ENCODE measurements at regions not wholly inside any gene's neighbourhood (a gene's known extent, or its start where the extent isn't known, plus 50 kb on each side); places are given as distances from the start of the nearest gene placed in this dataset.
A peak's percentile ranks its signal among the peaks of the same experiment; 100 is the strongest.
"Not testable (repeated sequence)": the region's sequence is repeated elsewhere in the genome, so short reads cannot be mapped to it uniquely, and the experiment has no call there.

DNA sequence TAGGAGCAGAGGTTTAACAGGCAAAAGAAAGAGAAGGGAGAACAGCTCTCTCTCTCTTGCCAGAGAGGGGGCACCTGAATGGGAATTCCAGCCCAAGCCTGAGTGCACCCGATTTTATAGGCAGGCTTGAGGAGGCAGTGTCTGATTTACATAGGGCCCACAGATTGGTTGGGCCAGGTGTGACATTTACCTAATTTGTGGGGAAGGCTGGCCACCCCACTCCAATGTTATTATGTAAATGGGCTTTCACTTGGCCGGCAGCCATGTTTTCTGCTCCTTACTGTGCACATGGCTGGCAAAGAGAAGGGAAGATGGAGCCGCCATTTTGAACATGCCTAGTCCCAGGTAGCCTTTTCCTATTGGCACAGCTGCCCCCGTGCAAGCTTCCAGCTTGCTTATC lies 735.5 kb upstream of the AUTS2 start:
- H3K4me3 ChIP-seq = no peak overlapping the region
- H3K36me3 ChIP-seq = no peaks in the 10 kb centered on the region
- DNase-seq = no peak
- no peaks in the 10 kb centered on the region for H3K27me3 ChIP-seq
- no peaks in the 10 kb centered on the region for H3K9me3 ChIP-seq

DNA sequence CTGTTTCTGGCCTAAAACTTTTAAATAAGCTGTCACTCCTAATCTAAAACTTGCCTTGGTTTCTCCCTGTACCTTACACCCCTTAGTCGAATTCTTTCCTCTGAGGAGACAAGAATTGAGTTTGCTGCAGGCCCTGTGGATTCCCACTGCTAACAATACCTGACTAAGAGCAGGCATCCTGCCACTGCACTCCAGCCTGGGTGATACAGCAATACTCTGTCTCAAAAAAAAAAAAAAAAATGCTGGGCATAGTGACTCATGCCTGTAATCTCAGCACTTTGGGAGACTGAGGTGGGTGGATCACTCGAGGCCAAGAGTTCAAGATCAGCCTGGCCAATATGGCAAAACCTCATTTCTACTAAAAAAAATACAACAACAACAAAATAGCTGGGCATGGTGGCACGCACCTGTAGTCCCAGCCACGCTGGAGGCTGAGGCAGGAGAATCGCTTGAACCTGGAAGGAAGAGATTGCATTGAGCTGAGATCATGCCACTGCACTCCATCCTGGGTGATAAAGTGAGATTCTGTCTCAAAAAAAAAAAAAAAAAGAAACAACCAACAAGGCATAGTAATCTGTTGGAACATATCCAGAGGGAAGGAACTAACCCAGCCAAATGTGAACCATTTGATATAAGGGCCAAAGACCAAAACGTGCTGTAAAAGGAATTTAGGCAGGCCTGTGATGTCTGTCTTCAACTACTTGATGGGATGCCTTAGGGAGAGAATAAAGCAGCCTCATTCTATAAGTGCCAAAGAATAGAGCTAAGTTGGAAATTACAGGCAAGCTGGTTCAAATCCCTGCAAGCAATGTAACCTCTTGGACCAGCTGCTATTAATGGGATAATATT lies 732.7 kb upstream of the AUTS2 start:
- peak; percentile 69 for DNase-seq
- H3K9me3 ChIP-seq = no peaks in the 10 kb centered on the region

DNA sequence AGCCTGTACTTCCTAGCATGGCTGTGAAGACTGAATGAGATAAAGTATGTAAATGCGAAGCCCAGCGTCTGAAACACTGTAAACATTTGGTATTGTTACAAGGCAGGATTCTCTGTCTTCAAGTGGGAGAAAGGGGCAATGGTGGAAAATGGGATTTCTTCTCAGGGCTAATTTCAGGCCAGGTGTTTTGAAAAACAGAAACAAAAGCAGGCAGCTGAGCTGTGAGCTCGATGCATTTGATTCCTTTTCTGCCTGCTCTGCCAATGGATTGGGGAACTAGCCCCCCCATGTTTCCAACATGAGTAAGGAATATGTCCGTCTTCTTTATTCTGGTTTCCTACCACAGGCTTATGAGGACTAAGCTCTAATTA lies 732.1 kb upstream of the AUTS2 start:
- H3K27me3 ChIP-seq = no peaks in the 10 kb centered on the region
- no peaks in the 10 kb centered on the region for H3K36me3 ChIP-seq
- no peak for DNase-seq
- no peaks in the 10 kb centered on the region for H3K9me3 ChIP-seq
- no peak overlapping the region for H3K4me3 ChIP-seq

More for the DNA sequence above, 732.7 kb upstream of the AUTS2 start:
- no peak overlapping the region for H3K4me3 ChIP-seq
- H3K36me3 ChIP-seq = no peaks in the 10 kb centered on the region
- H3K27me3 ChIP-seq = no peaks in the 10 kb centered on the region

DNA sequence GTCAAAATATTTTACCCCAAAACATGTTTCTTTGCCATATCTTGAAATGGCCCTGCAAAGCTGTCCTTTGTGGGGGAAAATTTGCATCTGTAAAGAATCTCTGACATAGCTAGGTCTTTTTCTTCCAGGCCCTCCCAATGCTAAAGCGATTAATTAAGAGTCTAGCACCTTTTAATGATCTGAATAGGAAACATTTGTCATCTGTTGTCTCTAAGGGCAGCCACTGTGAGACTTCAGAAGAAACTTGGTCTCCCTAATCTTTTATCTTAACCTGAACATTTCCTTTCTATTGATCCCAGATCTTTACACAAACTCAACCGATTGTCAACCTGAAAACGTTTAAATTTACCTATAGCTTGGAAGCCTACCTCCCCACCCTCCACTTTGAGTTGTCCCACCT lies 731.6 kb upstream of the AUTS2 start:
- DNase-seq, H3K4me3 ChIP-seq, H3K27me3 ChIP-seq, H3K9me3 ChIP-seq, H3K36me3 ChIP-seq: not testable (repeated sequence)

DNA sequence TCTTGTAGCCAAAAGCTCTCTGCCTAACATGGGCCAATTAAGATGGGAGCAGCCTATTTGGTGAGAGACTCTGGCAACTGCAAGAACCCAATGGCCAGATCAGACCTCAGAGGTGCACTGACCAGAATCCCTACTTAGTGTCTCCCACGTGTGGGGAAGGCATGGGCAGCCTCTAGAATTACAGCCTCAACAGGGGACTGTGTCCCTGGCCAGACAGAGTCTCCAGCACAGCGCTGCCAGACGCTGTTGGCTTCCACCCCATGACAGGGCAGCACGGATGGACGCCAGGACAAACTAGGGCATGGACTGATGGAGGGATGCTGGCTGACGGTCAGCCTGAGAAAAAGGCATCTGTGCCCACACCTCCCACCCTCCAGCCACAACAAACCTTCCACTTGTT lies 729.3 kb upstream of the AUTS2 start:
- Histone ChIP-seq H3K36me3 (no peaks in the 10 kb centered on the region), H3K4me3 (no peak overlapping the region), H3K27me3 (no peaks in the 10 kb centered on the region), H3K9me3 (no peaks in the 10 kb centered on the region)
- no peak for DNase-seq

DNA sequence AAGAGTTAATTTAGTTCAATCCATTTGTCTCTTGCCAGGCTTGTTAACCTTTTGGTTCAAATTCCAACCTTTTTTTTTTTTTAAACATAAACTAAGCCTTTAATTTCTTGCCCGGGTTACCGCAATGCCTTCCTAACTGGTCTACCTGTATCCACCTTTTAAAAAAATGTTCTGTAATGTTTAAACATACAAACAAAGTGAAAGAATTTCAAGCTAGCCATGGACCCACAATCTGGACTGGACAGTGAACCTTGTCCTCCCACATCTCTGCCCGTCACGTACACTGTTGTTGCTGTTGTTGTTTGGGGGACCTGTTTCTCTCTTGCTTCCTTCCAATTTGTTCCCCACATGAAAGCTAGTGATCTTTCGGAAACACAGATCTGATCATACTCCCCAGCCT lies 724.7 kb upstream of the AUTS2 start:
- no peaks in the 10 kb centered on the region for H3K27me3 ChIP-seq
- H3K36me3 ChIP-seq = no peaks in the 10 kb centered on the region
- no peak for DNase-seq
- no peaks in the 10 kb centered on the region for H3K9me3 ChIP-seq
- H3K4me3 ChIP-seq = no peak overlapping the region

DNA sequence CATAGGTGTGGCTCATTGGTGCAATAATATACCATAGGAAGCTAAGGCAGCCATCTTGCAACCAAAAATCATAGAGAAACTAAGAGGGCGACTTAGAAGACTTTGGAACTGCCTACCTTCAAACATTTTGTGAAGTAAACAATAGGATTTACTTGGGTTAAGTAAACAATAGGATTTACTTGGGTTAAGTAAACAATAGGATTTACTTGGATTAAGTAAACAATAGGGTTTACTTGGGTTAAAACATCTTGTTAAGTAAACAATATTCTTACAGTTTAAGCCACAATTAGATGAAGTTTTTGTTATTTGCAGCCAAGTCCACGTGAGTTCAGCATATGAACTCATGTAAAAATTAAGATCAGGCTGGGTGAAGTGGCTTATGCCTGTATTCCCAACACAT lies 722.4 kb upstream of the AUTS2 start:
- no peak overlapping the region for H3K4me3 ChIP-seq
- no peaks in the 10 kb centered on the region for H3K9me3 ChIP-seq
- H3K36me3 ChIP-seq = no peaks in the 10 kb centered on the region
- no peak for DNase-seq
- no peaks in the 10 kb centered on the region for H3K27me3 ChIP-seq

DNA sequence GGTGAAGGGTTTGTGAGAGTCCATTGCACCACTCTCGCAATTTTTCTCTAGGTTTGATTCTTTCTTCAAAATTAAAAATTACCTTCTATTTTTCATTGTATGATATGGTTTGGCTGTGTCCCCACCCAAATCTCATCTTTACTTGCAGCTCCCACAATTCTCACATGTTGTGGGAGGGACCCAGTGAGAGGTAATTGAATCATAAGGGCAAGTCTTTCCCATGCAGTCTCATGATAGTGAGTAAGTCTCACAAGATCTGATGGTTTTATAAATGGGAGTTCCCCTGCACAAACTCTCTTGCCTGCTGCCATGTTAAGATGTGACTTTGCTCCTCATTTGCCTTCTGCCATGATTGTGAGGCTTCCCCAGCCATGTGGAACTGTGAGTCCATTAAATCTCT lies 711.2 kb upstream of the AUTS2 start:
- H3K36me3 ChIP-seq, H3K27me3 ChIP-seq, DNase-seq, H3K9me3 ChIP-seq, H3K4me3 ChIP-seq: not testable (repeated sequence)

DNA sequence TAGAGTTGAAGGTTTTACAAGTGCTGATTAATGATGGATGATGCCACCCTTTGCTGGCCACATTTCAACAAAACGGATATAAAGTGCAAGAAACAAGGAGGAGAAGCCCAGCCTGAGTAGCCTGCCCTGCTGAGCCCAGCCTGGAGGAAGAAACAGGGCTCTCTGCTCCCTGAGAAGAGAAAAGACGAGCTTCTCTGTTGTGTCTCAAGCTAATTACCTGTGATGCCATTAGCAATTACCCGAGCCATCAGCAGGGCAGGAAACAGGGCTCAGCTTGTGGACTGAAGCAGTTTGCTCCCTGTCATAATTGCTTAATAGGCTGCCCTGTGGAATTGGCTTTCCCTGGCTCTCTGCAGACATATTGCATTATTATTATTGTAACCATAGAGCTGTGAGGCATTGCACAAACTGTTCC lies 709.3 kb upstream of the AUTS2 start:
- Histone ChIP-seq H3K36me3 (no peaks in the 10 kb centered on the region), H3K9me3 (no peaks in the 10 kb centered on the region), H3K4me3 (no peak overlapping the region), H3K27me3 (no peaks in the 10 kb centered on the region)
- no peak for DNase-seq

DNA sequence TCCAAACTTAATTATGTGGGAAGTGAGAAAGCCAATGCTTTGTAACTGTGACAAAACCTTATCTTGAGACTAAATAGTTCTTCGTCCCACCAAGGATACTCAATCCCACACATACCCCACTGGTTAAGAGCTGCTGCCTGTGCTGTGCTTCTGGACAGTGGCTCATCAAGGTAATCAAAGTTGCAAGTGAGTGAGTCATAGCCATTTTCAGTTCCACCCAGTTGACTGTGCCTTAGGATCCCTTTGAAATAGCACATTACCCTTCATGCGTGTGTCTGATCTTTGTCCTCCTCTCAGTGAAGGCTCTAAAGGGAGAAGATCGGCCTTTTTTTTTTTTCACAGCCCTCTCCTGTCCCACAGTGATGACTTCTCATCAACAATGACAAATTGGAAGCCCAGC lies 706.0 kb upstream of the AUTS2 start:
- Histone ChIP-seq H3K36me3 (no peaks in the 10 kb centered on the region), H3K4me3 (no peak overlapping the region), H3K27me3 (no peaks in the 10 kb centered on the region), H3K9me3 (no peaks in the 10 kb centered on the region)
- no peak for DNase-seq

DNA sequence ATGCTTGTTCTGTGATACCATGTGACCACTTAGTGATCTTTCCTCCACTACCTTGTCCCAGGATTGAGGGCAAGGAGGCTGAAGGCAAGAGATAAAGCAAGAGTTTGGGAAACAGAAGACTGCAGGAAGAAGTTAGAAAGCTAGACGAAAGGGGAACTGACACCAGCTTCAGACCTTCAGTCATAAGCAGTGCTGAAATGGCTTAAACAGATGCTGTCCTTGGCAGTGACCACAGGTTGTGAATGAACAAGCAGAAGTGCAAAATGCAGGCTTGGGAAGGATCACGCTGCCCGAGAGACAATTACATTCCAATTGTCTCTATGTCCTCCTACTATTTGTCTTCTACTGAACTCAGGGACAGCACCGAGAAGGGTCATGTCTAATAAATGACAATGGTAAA lies 704.9 kb upstream of the AUTS2 start:
- no peak for DNase-seq
- no peaks in the 10 kb centered on the region for H3K27me3 ChIP-seq
- H3K36me3 ChIP-seq = no peaks in the 10 kb centered on the region
- H3K4me3 ChIP-seq = no peak overlapping the region
- H3K9me3 ChIP-seq = no peaks in the 10 kb centered on the region

DNA sequence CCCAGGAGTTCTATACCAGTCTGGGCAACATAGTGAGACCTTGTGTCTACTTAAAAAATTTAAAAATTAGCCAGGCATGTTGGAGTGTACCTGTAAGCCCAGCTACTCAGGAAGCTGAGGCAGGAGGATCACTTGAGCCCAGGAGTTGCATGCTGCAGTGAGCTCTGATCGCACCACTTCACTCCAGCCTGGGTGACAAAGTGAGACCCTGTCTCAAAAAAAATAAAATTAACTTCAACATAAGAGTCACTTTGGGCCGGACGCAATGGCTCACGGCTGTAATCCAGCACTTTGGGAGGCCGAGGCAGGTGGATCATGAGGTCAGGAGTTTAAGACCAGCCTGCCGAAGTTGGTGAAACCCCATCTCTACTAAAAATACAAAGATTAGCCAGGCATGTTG lies 699.1 kb upstream of the AUTS2 start:
- not testable (repeated sequence) for H3K4me3 ChIP-seq, H3K9me3 ChIP-seq, H3K27me3 ChIP-seq, H3K36me3 ChIP-seq, DNase-seq

DNA sequence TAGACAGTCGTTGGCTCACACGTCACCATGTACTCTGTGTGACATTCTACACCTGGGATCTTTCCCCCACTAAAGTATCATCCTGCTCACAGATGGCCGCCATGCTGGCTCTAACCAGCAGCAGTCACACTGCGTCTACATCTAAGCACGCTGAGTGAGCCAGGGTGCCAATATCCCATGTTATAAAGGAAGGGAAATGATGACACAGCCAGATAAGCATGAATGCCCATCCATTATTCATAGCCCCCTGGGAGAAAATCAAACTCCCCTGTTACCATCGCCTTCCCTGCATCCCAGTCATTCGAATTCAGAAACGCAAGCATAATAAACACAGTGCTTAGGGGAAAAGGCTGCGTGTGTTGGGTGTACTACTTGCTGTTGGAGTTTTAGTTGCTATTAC lies 698.2 kb upstream of the AUTS2 start:
- no peak overlapping the region for H3K4me3 ChIP-seq
- H3K36me3 ChIP-seq = no peaks in the 10 kb centered on the region
- no peak for DNase-seq
- H3K27me3 ChIP-seq = no peaks in the 10 kb centered on the region
- H3K9me3 ChIP-seq = no peaks in the 10 kb centered on the region

DNA sequence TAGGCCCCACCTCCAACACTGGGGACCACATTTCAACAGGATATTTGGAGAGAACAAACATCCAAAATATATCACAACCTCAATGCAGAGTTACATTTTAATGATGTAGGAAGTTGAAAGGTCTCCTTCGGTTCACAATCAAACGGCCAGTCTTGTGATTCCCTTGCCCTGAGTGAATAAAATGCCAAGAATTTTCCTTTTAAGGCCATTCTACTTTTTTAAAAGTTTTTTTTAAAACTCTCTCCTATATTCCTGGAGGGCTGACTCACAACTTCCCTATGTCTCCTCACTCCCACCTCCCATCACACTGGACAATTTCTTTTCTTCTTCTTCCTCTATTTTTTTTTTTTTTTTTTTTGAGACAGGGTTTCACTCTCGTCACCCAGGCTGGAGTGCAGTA lies 693.6 kb upstream of the AUTS2 start:
- H3K27me3 ChIP-seq = no peaks in the 10 kb centered on the region
- H3K4me3 ChIP-seq = no peak overlapping the region
- no peaks in the 10 kb centered on the region for H3K9me3 ChIP-seq
- no peak for DNase-seq
- H3K36me3 ChIP-seq = no peaks in the 10 kb centered on the region

DNA sequence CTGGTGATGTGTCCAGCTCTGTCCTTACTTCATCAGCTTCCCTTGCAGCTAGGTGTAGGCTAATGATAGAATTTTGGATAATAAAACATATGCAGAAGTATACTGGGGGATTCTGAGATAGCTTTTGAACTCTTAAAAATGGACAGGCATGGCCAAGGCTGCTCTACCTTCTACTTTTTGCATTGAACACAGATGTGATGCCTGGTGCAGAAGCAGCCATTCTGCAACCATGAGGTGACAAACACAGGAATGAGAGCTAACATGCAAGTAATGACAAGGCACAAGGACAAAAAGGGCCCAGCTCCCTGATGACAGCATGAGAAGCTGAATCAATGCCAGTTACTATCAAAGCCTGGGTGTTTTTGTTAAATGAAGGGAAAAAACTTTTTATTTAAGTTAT lies 686.5 kb upstream of the AUTS2 start:
- Histone ChIP-seq H3K9me3 (no peaks in the 10 kb centered on the region), H3K27me3 (no peaks in the 10 kb centered on the region), H3K4me3 (no peak overlapping the region), H3K36me3 (no peaks in the 10 kb centered on the region)
- no peak for DNase-seq

DNA sequence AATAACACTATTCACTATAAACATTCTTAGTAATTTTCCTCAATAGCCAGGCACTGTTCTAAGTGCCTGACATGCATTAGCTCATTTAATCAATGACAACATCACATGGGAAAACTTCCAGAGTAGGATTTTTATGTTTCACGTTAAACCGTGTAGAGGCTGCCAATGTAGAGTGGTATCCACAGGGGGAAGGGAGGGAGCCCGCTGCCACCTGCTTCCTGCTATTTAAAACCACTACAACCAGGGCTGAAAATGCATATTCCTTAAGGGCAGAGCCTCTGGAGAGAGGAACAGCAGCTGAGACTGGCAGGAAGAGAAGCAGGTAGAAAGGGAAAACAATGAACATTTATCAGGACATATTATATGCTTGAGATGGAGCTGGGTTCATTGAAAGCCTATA lies 684.3 kb upstream of the AUTS2 start:
- Histone ChIP-seq H3K36me3 (no peaks in the 10 kb centered on the region), H3K27me3 (no peaks in the 10 kb centered on the region), H3K4me3 (no peak overlapping the region), H3K9me3 (0 out of 2 replicates have a peak, but pooled peaks cover 3% of the 10 kb centered on the region)
- peak; percentile 10 for DNase-seq

DNA sequence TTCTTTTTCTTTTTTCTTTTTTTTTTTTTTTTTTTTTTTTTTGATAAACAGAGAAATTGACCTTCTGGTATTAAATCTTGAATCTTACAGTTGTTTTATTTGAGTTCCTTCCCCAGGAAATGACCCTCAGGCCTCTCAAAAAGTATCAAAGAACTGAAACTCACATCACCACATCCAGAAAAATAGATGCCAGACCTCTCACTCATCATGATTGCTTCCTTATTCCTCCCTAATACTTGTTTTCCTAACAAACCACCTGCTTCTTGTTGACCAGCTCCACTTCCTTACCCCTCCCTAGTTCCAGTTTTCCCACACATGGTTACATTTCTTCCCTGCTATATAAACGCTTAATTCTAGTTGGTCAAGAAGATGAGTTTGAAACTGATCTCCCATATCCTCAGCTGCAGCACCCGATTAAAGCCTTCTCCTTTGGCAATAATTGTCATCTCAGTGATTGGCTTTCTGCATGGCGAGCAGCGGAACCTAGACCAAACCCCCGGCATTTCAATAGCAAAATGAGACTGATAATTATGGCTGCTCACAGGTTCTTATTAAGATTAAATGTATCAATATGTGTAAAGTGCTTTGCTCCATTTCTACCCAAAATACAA lies 681.1 kb upstream of the AUTS2 start:
- H3K36me3 ChIP-seq = no peaks in the 10 kb centered on the region
- H3K4me3 ChIP-seq = no peak overlapping the region
- H3K27me3 ChIP-seq = no peaks in the 10 kb centered on the region
- 0 out of 2 replicates have a peak, but pooled peaks cover 3% of the 10 kb centered on the region for H3K9me3 ChIP-seq
- no peak for DNase-seq

DNA sequence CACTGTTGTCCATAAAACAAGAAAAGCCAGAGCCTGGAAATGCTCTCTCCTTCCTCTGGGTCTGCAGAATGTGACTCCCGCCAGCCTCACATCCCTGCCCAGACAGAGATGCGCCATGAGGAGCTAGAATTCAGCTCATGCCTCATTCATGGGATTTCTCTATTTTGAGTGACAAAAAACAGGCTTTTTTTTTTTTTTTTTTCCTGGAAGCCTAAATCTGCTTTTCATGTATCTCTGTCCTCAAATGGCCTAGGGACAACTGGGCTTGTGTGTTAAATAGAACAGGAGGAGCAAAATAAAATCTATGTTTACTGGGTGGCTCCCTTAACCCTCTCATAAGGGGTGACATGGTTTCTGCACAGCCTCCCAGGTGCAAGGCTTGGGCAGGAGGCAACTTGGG lies 679.7 kb upstream of the AUTS2 start:
- DNase-seq = no peak
- H3K9me3 ChIP-seq = 0 out of 2 replicates have a peak, but pooled peaks cover 3% of the 10 kb centered on the region
- H3K4me3 ChIP-seq = no peak overlapping the region
- H3K27me3 ChIP-seq = no peaks in the 10 kb centered on the region
- H3K36me3 ChIP-seq = no peaks in the 10 kb centered on the region

All from MG63 (cell line).